ENCODE measurements at regions not wholly inside any gene's neighbourhood (a gene's known extent, or its start where the extent isn't known, plus 50 kb on each side); places are given as distances from the start of the nearest gene placed in this dataset.

GRCh38 chr12:124461851-124462623, 105.4 kb downstream of the NCOR2 start:
- no peak for DNase-seq (ENCODE audit: low read depth)
- H3K4me3 ChIP-seq (ENCODE audit: low read depth, low read length) = no peak overlapping the region
- H3K36me3 ChIP-seq (ENCODE audit: control insufficient read depth, insufficient read depth, low read length) = peaks cover 12% of the 10 kb centered on the region
- no peak for TF ChIP-seq CTCF (IDR thresholded peaks at IDR 0.05; ENCODE audit: insufficient read depth, low read length, poor library complexity, severe bottlenecking)
- no peaks in the 10 kb centered on the region for H3K27me3 ChIP-seq (ENCODE audit: control insufficient read depth, insufficient read depth, low read length)

DNA sequence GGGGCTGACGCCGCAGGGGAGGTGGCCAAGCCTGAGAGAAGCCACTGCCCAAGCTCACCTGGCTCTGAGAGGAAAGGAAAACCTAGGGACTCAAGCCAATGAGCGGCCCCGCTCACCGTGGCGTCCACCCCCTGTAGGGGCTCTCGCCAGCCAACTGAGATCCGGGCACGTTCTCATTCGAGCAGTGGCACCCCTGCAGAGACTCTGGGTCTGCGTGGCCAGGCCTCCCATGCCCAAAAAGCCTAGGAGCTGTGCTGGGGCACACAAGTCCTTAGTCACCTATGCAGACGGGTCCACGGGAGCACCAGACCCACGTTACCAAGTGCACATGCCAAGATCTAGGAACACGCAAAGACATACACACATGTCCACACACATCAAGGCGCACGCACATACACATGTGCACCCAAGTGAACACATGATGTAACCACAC, 106.2 kb downstream of the NCOR2 start:
- TF ChIP-seq CTCF (IDR thresholded peaks at IDR 0.05; ENCODE audit: insufficient read depth, low read length, poor library complexity, severe bottlenecking) = no peak

DNA sequence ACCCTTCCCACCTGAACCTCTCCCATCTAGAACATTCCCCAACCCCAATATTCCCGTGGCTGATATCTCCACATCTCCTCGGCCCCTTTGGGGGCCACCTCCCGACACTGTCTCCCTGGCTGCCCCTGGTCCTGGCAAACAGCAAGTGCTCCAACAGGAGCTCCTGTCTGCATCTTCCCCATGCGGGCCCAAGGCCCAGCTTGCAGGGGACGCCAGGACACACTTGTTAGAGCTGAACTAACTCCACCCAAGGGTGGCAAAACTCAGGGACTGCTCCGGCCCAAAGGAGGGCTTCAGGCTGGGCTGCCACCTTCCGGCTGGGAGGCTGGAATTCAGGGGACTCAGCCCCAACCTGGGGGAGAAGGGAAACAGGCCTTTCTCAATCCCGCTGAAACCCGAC, 106.6 kb downstream of the NCOR2 start:
- Histone ChIP-seq H3K36me3 (ENCODE audit: control insufficient read depth, insufficient read depth, low read length) (peaks cover 12% of the 10 kb centered on the region), H3K4me3 (ENCODE audit: low read depth, low read length) (no peak overlapping the region), H3K27me3 (ENCODE audit: control insufficient read depth, insufficient read depth, low read length) (no peaks in the 10 kb centered on the region)
- no peak for TF ChIP-seq CTCF (IDR thresholded peaks at IDR 0.05; ENCODE audit: insufficient read depth, low read length, poor library complexity, severe bottlenecking)
- DNase-seq (ENCODE audit: low read depth) = no peak

More for the DNA sequence above, 106.2 kb downstream of the NCOR2 start:
- no peak for DNase-seq (ENCODE audit: low read depth)
- peaks cover 10% of the 10 kb centered on the region for H3K36me3 ChIP-seq (ENCODE audit: control insufficient read depth, insufficient read depth, low read length)
- H3K4me3 ChIP-seq (ENCODE audit: low read depth, low read length) = no peak overlapping the region
- H3K27me3 ChIP-seq (ENCODE audit: control insufficient read depth, insufficient read depth, low read length) = no peaks in the 10 kb centered on the region

DNA sequence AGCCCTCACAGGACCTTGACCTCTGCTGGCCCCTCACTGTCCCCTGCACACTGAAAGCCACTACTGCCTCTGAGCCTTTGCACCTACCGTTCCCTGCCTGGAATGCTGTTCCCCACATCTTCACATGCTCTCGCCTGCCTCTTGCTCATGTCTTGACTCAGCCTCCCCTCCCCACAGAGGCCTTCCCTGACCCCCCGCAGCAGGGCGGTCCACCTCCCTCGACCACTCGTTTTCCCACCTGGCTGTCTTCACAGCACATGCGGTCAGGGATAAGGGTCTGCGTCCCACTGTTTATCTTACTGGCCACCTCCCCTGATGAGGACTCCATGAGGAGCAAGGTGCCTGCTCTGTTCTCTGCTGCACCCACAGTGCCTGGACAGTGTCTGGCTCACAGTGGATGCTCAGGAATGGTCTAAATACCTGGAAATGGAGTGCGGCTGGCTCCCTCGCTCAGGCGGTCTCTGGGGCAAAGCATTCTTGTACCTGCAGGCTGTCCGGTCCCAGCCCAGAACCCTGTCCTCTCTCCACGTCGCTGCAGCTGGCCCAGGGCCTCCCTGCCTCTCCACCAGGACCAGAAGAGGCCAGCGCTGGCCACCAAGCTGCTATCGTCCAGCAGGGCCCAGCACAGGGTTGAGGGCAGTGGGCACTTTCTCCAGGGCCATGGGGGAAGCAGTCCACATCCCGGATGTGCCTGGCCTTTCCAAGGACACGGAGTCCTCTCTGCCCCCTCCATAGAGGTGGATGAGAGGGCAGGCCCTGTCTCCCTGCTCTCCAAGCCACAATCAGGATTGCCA, 107.4 kb downstream of the NCOR2 start:
- H3K4me3 ChIP-seq (ENCODE audit: low read depth, low read length) = no peak overlapping the region
- H3K36me3 ChIP-seq (ENCODE audit: control insufficient read depth, insufficient read depth, low read length) = peaks cover 13% of the 10 kb centered on the region
- no peak for DNase-seq (ENCODE audit: low read depth)
- no peaks in the 10 kb centered on the region for H3K27me3 ChIP-seq (ENCODE audit: control insufficient read depth, insufficient read depth, low read length)
- TF ChIP-seq CTCF (IDR thresholded peaks at IDR 0.05; ENCODE audit: insufficient read depth, low read length, poor library complexity, severe bottlenecking) = no peak

DNA sequence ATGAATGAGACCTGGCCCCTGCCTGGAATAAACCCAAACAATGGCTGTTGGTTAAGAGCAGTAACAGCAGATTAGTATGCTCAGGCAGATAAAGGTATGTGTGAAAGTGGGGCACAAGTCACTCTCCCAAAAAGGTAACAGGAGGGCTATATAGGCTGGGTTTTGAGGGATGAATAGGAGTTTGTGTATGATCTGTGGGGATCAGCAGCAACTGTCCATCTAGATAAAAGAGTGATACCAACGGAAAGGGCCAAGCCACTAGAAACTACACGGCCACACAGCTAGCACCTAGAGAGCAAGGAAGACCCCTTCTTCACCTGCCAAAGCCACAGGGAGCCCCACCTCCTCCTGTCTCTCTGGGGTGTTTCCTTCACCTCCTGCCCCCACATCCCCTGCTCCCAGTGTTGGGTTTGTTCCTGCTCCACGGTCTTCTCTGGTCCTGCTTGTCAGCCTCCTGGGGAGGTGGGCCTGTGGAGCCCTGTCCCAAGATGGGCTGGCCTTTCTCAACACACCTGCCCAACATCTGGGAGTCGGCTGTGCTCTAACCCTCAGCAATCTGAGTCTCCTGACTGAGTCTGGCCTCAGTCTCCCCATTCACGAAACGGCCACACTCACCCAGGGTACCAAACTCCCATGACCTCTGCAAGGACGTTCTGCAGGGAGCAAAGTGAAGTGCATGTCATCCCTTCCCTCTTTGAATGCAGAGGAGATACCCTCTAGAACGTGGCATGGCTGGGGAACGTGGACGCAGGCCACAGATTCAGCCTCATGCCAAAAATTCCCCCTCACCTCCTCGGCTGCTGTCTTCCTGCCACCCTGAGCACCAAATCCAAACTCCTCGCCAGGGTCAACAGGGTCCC, 108.2 kb downstream of the NCOR2 start:
- DNase-seq (ENCODE audit: low read depth) = no peak
- H3K27me3 ChIP-seq (ENCODE audit: control insufficient read depth, insufficient read depth, low read length) = no peaks in the 10 kb centered on the region
- H3K36me3 ChIP-seq (ENCODE audit: control insufficient read depth, insufficient read depth, low read length) = peaks cover 9% of the 10 kb centered on the region
- no peak for TF ChIP-seq CTCF (IDR thresholded peaks at IDR 0.05; ENCODE audit: insufficient read depth, low read length, poor library complexity, severe bottlenecking)
- H3K4me3 ChIP-seq (ENCODE audit: low read depth, low read length) = no peak overlapping the region

Measured in kidney epithelial cell (primary cell).